ENCODE measurements at regions not wholly inside any gene's neighbourhood (a gene's known extent, or its start where the extent isn't known, plus 50 kb on each side); places are given as distances from the start of the nearest gene placed in this dataset.

GRCh38 chrX:22689290-22689689 lies 310.5 kb upstream of the DDX53 start:
- no peaks in the 10 kb centered on the region for H3K36me3 Mint-ChIP-seq
- H3K36me3 ChIP-seq (replicated peaks in 1 of 2; ENCODE audit: control insufficient read depth in 1 of 2, insufficient read depth in 2 of 2, low read length in 2 of 2), result no peaks in the 10 kb centered on the region
- DNase-seq, result no peak
- intact Hi-C loops (cut with micrococcal nuclease), result no loop called here
- no peaks in the 10 kb centered on the region for H3K9me3 ChIP-seq (replicated peaks in 1 of 2; ENCODE audit: control insufficient read depth in 1 of 2, insufficient read depth in 1 of 2, low read length in 2 of 2)
- H3K4me1 Mint-ChIP-seq, result no peaks in the 10 kb centered on the region
- no peaks in the 10 kb centered on the region for H3K27me3 ChIP-seq (ENCODE audit: control insufficient read depth in 2 of 2, insufficient read depth in 2 of 2, low read length in 2 of 2)
- no peaks in the 10 kb centered on the region for H3K4me1 ChIP-seq (ENCODE audit: control insufficient read depth in 1 of 2, insufficient read depth in 2 of 2, low read length in 2 of 2)
- peaks cover 0 to 2% (median 0%) of the 10 kb centered on the region in 3 donors for H3K27me3 Mint-ChIP-seq (ENCODE audit: low read depth in 3 of 3)
- no peaks in the 10 kb centered on the region for H3K79me2 ChIP-seq (ENCODE audit: insufficient read depth, low read length)
- no peak overlapping the region for H3K4me3 Mint-ChIP-seq
- H2AFZ ChIP-seq (ENCODE audit: insufficient read depth, low read depth, low read length, poor library complexity, severe bottlenecking), result no peak overlapping the region
- no peak overlapping the region for H3K27ac ChIP-seq (ENCODE audit: low read depth in 1 of 2, low read length in 2 of 2)
- H3K9me3 Mint-ChIP-seq, result peaks cover 0 to 3% (median 0%) of the 10 kb centered on the region in 7 donors
- H3K4me2 ChIP-seq (replicated peaks; ENCODE audit: extremely low read depth, low read length, poor library complexity, severe bottlenecking), result no peak overlapping the region
- H3K9ac ChIP-seq (ENCODE audit: insufficient read depth, low read length, poor library complexity, severe bottlenecking), result no peak overlapping the region
- no peak for TF ChIP-seq CTCF (IDR thresholded peaks at IDR 0.05)
- no peak overlapping the region for H3K27ac Mint-ChIP-seq
- H3K4me3 ChIP-seq (replicated peaks in 1 of 3; ENCODE audit: low read depth in 2 of 3, low read length in 3 of 3), result no peak overlapping the region
- H4K20me1 ChIP-seq (ENCODE audit: insufficient read depth, low read length), result no peaks in the 10 kb centered on the region

GRCh38 chrX:22690116-22690515 lies 309.6 kb upstream of the DDX53 start:
- Histone ChIP-seq H2AFZ (ENCODE audit: insufficient read depth, low read depth, low read length, poor library complexity, severe bottlenecking) (no peak overlapping the region), H4K20me1 (ENCODE audit: insufficient read depth, low read length) (no peaks in the 10 kb centered on the region), H3K36me3 (replicated peaks in 1 of 2; ENCODE audit: control insufficient read depth in 1 of 2, insufficient read depth in 2 of 2, low read length in 2 of 2) (no peaks in the 10 kb centered on the region), H3K79me2 (ENCODE audit: insufficient read depth, low read length) (no peaks in the 10 kb centered on the region), H3K27me3 (ENCODE audit: control insufficient read depth in 2 of 2, insufficient read depth in 2 of 2, low read length in 2 of 2) (no peaks in the 10 kb centered on the region), H3K9me3 (replicated peaks in 1 of 2; ENCODE audit: control insufficient read depth in 1 of 2, insufficient read depth in 1 of 2, low read length in 2 of 2) (no peaks in the 10 kb centered on the region), H3K9ac (ENCODE audit: insufficient read depth, low read length, poor library complexity, severe bottlenecking) (no peak overlapping the region), H3K27ac (ENCODE audit: low read depth in 1 of 2, low read length in 2 of 2) (no peak overlapping the region), H3K4me3 (replicated peaks in 1 of 3; ENCODE audit: low read depth in 2 of 3, low read length in 3 of 3) (no peak overlapping the region), H3K4me1 (ENCODE audit: control insufficient read depth in 1 of 2, insufficient read depth in 2 of 2, low read length in 2 of 2) (no peaks in the 10 kb centered on the region), H3K4me2 (replicated peaks; ENCODE audit: extremely low read depth, low read length, poor library complexity, severe bottlenecking) (no peak overlapping the region)
- Mint-ChIP-seq H3K4me3 (no peak overlapping the region), H3K27me3 (ENCODE audit: low read depth in 3 of 3) (peaks cover 0 to 2% (median 0%) of the 10 kb centered on the region in 3 donors), H3K36me3 (no peaks in the 10 kb centered on the region), H3K9me3 (peaks cover 0 to 3% (median 0%) of the 10 kb centered on the region in 7 donors), H3K27ac (no peak overlapping the region), H3K4me1 (no peaks in the 10 kb centered on the region)
- DNase-seq, result no peak
- intact Hi-C loops (cut with micrococcal nuclease), result no loop called here
- WGBS (ENCODE audit: insufficient coverage), result no CpG with 5 or more reads among the region's 5 CpGs
- TF ChIP-seq CTCF (IDR thresholded peaks at IDR 0.05), result no peak
